Thymus (tissue), 11 donors: ENCODE measurements at regions not wholly inside any gene's neighbourhood (a gene's known extent, or its start where the extent isn't known, plus 50 kb on each side); places are given as distances from the start of the nearest gene placed in this dataset.

Source experiments
- DNase-seq, 9 donors: peaks; one replicate each; pipeline ENCODE4 v3.0.0-alpha.2; 2013; ENCODE audit warnings: low spot score in 9 of 9, low read depth in 6 of 9, missing footprints in 1 of 9
- H3K27ac ChIP-seq, 2 donors: one replicate each; pipeline ENCODE4 v1.5.1; 2013; ENCODE audit warnings: control low read depth in 1 of 2, low read depth in 1 of 2, low read length in 1 of 2, mild to moderate bottlenecking in 1 of 2, moderate library complexity in 1 of 2
- H3K27me3 ChIP-seq, 2 donors: one replicate each; pipeline ENCODE4 v1.5.1; 2013; ENCODE audit warnings: low read length in 1 of 2; ENCODE audit not compliant: control insufficient read depth in 2 of 2, insufficient read depth in 1 of 2
- H3K36me3 ChIP-seq, 2 donors: one replicate each; pipeline ENCODE4 v1.5.1; 2013; ENCODE audit warnings: low read length in 1 of 2, mild to moderate bottlenecking in 1 of 2, moderate library complexity in 1 of 2; ENCODE audit not compliant: control insufficient read depth in 2 of 2, insufficient read depth in 2 of 2
- H3K4me1 ChIP-seq, 2 donors: one replicate each; pipeline ENCODE4 v1.5.1; 2013; ENCODE audit warnings: low read length in 2 of 2; ENCODE audit not compliant: control insufficient read depth in 2 of 2, insufficient read depth in 2 of 2
- H3K4me3 ChIP-seq, 2 donors: one replicate each; pipeline ENCODE4 v1.5.1; 2013; ENCODE audit warnings: low read length in 2 of 2, control low read depth in 1 of 2, mild to moderate bottlenecking in 1 of 2
- H3K9me3 ChIP-seq, 2 donors: one replicate each; pipeline ENCODE4 v1.5.1; 2013; ENCODE audit warnings: low read length in 1 of 2, mild to moderate bottlenecking in 1 of 2; ENCODE audit not compliant: control insufficient read depth in 2 of 2, insufficient read depth in 1 of 2
- WGBS: extraction: QIAGEN DNeasy Blood & Tissue Kit; methylation state at CpG from one replicate; pipeline ENCODE4 v1.1.7; 2013; 5-methylcytosine and 5-hydroxymethylcytosine counted together
- donor health status: healthy.

DNA sequence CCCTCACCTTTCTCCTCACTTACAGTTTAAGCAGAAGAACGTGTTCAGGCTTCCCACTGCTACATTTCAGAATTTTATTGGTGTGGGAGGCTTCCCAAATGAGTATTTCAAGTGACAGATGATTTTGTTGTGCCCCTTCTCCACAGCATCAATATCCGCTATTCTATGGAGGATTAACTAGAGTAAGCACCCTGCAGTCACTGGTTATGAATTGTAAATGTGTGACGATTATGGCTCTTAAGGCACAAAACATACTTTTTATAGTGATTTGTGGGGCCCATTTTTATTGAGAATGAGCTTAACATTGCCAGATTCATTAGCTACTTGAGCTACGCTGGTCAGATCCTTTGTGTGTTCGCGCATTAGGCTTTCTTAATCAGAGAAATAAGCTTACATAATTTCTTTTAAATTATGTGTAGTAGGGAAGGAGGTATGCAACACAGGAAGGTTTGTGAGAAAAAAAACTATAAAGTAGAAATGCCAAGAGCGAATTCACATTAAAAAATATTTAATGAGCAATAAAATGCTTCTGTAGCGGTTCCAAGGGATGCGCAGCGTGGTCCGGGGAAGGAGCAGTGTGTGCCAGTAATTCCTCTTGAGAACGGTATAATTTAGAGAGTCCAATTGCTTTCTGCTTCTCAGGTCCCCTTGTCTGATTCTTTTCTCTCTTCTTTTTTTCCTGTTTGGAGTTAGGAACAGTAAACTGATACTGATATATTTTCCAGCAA lies 2380.4 kb downstream of the MAT2B start:
- Histone ChIP-seq H3K27me3 (no peaks in the 10 kb centered on the region), H3K36me3 (no peaks in the 10 kb centered on the region), H3K4me3 (no peak overlapping the region), H3K27ac (no peak overlapping the region), H3K9me3 (no peaks in the 10 kb centered on the region), H3K4me1 (no peaks in the 10 kb centered on the region)
- DNase-seq, result no peak
- WGBS, result 84% methylated on average over 12 of the region's 12 CpGs

GRCh38 chr5:165887147-165887546 lies 2381.7 kb downstream of the MAT2B start:
- 98% methylated on average over 2 of the region's 2 CpGs for WGBS
- Histone ChIP-seq H3K4me1 (no peaks in the 10 kb centered on the region), H3K4me3 (no peak overlapping the region), H3K27me3 (no peaks in the 10 kb centered on the region), H3K9me3 (no peaks in the 10 kb centered on the region), H3K27ac (no peak overlapping the region), H3K36me3 (no peaks in the 10 kb centered on the region)
- no peak for DNase-seq

- Histone ChIP-seq H3K4me3 (no peak overlapping the region), H3K4me1 (no peaks in the 10 kb centered on the region), H3K9me3 (no peaks in the 10 kb centered on the region), H3K27me3 (no peaks in the 10 kb centered on the region), H3K36me3 (no peaks in the 10 kb centered on the region), H3K27ac (no peak overlapping the region)
- no peak for DNase-seq
- WGBS, result 92% methylated on average over 6 of the region's 6 CpGs
Measured at GRCh38 chr5:165892383-165892782, 2387.0 kb downstream of the MAT2B start.

DNA sequence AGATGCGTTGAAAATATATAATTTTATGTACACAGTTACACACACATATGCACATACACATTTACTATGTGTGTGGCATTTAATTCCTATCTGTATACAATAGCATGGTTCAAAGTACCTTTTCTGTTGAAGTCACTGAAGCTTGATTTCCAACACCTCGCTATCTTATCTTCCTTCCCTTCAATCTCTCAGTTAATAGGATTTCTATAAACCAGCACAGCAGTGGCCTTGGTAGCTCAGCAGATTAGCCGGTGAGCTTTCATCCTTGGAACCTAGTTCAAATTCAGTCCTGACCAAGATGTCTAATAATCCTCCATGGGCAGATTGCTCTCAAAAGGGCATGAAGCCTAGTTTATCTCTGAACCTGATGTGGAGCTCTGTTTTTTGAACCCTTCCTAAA lies 2389.5 kb downstream of the MAT2B start:
- H3K4me3 ChIP-seq, result no peak overlapping the region
- H3K36me3 ChIP-seq, result no peaks in the 10 kb centered on the region
- DNase-seq, result no peak
- WGBS, result 88% methylated on average over 3 of the region's 3 CpGs
- H3K27ac ChIP-seq, result no peak overlapping the region
- H3K9me3 ChIP-seq, result no peaks in the 10 kb centered on the region
- H3K27me3 ChIP-seq, result no peaks in the 10 kb centered on the region
- H3K4me1 ChIP-seq, result no peaks in the 10 kb centered on the region

- Histone ChIP-seq H3K9me3 (no peaks in the 10 kb centered on the region), H3K27ac (no peak overlapping the region), H3K4me3 (no peak overlapping the region), H3K4me1 (no peaks in the 10 kb centered on the region), H3K36me3 (no peaks in the 10 kb centered on the region), H3K27me3 (no peaks in the 10 kb centered on the region)
- no peak for DNase-seq
- 91% methylated on average over 1 of the region's 1 CpG for WGBS
Measured at GRCh38 chr5:165903835-165904234, 2387.6 kb upstream of the WWC1 start.

DNA sequence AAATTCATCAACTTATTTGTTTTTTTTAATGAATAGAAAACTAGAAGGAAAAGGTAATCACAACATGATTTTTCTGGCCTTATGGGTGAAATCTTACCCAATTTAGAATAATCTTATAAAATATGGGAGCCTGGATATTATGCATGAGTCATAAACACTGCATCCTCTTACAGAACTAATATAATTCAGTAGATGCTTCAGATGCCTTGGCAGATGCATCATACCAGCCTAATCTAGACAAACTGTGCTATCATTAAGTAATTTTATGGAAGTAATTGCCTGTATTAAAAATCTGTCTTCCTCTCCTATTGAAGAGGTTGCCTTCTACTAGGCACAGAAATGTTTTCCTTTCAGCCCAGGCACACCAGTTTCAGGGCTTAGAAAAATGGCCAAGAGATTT lies 2384.6 kb upstream of the WWC1 start:
- Histone ChIP-seq H3K27ac (no peak overlapping the region), H3K9me3 (no peaks in the 10 kb centered on the region), H3K27me3 (no peaks in the 10 kb centered on the region), H3K4me3 (no peak overlapping the region), H3K4me1 (no peaks in the 10 kb centered on the region), H3K36me3 (no peaks in the 10 kb centered on the region)
- no peak for DNase-seq

DNA sequence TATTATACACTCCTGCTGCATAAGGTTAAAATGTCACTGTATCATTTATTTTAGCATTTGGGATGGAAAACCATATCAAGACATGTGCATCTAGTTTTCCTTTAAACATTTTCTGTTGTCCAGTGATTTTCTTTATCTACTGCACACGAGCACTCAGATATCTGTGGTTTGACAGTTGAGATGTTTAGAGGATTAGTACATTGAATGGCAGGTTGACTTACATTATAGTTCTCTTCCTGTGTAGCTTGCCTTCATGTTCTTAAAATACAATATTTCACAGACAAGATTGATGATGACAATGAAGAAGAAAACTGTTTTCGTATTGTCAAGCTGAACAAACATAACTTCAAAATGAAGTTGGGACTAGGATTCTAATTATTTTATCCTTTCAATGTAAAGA lies 2378.4 kb upstream of the WWC1 start:
- WGBS, result 54% methylated on average over 2 of the region's 2 CpGs
- Histone ChIP-seq H3K4me1 (no peaks in the 10 kb centered on the region), H3K9me3 (no peaks in the 10 kb centered on the region), H3K27me3 (no peaks in the 10 kb centered on the region), H3K27ac (no peak overlapping the region), H3K36me3 (no peaks in the 10 kb centered on the region), H3K4me3 (no peak overlapping the region)
- no peak for DNase-seq

GRCh38 chr5:165914456-165914855 lies 2377.0 kb upstream of the WWC1 start:
- no peak overlapping the region for H3K27ac ChIP-seq
- WGBS, result 94% methylated on average over 6 of the region's 6 CpGs

DNA sequence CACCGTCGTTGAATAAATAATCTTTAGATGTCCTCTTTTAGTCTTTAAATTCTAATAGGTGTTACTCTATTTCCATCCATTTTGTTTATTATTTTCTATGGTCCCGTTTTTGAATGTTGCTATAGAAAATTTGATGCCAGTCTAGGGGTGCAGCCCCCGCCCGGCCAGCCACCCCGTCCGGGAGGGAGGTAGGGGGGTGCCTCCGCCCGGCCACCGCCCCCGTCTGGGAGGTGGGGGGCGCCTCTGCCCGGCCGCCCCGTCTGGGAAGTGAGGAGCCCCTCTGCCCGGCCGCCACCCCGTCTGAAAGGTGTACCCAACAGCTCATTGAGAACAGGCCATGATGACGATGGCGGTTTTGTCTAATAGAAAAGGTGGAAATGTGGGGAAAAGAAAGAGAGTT lies 2372.2 kb upstream of the WWC1 start:
- Histone ChIP-seq H3K27ac (no peak overlapping the region), H3K4me3 (no peak overlapping the region), H3K36me3 (no peaks in the 10 kb centered on the region), H3K4me1 (no peaks in the 10 kb centered on the region), H3K27me3 (no peaks in the 10 kb centered on the region), H3K9me3 (no peaks in the 10 kb centered on the region)
- 97% methylated on average over 20 of the region's 20 CpGs for WGBS
- no peak for DNase-seq

More at GRCh38 chr5:165914456-165914855, 2377.0 kb upstream of the WWC1 start:
- H3K36me3 ChIP-seq, result no peaks in the 10 kb centered on the region
- DNase-seq, result no peak
- no peaks in the 10 kb centered on the region for H3K27me3 ChIP-seq
- H3K4me3 ChIP-seq, result no peak overlapping the region
- no peaks in the 10 kb centered on the region for H3K9me3 ChIP-seq
- no peaks in the 10 kb centered on the region for H3K4me1 ChIP-seq
